ENCODE measurements at regions not wholly inside any gene's neighbourhood (a gene's known extent, or its start where the extent isn't known, plus 50 kb on each side); places are given as distances from the start of the nearest gene placed in this dataset.

GRCh38 chr5:112528928-112529327, 109.9 kb upstream of the EPB41L4A start:
- no peak overlapping the region for H3K4me3 ChIP-seq
- no peaks in the 10 kb centered on the region for H3K27me3 ChIP-seq
- 92 to 95% (median 94%) methylated on average over 5 of the region's 5 CpGs for WGBS, 4 donors
- ATAC-seq (no peak), DNase-seq (no peak)
- H3K9me3 ChIP-seq = no peaks in the 10 kb centered on the region
- TF ChIP-seq, protein P1, sequence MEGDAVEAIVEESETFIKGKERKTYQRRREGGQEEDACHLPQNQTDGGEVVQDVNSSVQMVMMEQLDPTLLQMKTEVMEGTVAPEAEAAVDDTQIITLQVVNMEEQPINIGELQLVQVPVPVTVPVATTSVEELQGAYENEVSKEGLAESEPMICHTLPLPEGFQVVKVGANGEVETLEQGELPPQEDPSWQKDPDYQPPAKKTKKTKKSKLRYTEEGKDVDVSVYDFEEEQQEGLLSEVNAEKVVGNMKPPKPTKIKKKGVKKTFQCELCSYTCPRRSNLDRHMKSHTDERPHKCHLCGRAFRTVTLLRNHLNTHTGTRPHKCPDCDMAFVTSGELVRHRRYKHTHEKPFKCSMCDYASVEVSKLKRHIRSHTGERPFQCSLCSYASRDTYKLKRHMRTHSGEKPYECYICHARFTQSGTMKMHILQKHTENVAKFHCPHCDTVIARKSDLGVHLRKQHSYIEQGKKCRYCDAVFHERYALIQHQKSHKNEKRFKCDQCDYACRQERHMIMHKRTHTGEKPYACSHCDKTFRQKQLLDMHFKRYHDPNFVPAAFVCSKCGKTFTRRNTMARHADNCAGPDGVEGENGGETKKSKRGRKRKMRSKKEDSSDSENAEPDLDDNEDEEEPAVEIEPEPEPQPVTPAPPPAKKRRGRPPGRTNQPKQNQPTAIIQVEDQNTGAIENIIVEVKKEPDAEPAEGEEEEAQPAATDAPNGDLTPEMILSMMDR (IDR thresholded peaks at IDR 0.05) = no peak
- no peak for TF ChIP-seq POLR2A (IDR thresholded peaks at IDR 0.05)
- H3K27ac ChIP-seq = no peak overlapping the region
- no peaks in the 10 kb centered on the region for H3K36me3 ChIP-seq
- no peaks in the 10 kb centered on the region for H3K4me1 ChIP-seq
- intact Hi-C loops (cut with DNase I) = loop anchor here in 3 of 10 donors (5.0 to 10.0 kb wide), 3 partner anchors 324 to 354 kb away; no protein-coding TSS in a partner anchor

GRCh38 chr5:112529525-112529924, 110.4 kb upstream of the EPB41L4A start:
- no peak for TF ChIP-seq POLR2A (IDR thresholded peaks at IDR 0.05)
- TF ChIP-seq, protein P1 (IDR thresholded peaks at IDR 0.05) = peak in 10 of 12 donors; percentile 17 to 58 (median 40)
- ATAC-seq = no peak
- intact Hi-C loops (cut with DNase I) = loop anchor here in 3 of 10 donors (5.0 to 10.0 kb wide), 3 partner anchors 325 to 355 kb away; no protein-coding TSS in a partner anchor
- no peak for DNase-seq
- H3K27me3 ChIP-seq = no peaks in the 10 kb centered on the region
- no peaks in the 10 kb centered on the region for H3K9me3 ChIP-seq
- no peaks in the 10 kb centered on the region for H3K36me3 ChIP-seq
- WGBS, 4 donors = 38 to 51% (median 45%) methylated on average over 5 of the region's 5 CpGs
- no peaks in the 10 kb centered on the region for H3K4me1 ChIP-seq
- no peak overlapping the region for H3K4me3 ChIP-seq
- no peak overlapping the region for H3K27ac ChIP-seq

- Histone ChIP-seq H3K4me3 (no peak overlapping the region), H3K4me1 (no peaks in the 10 kb centered on the region), H3K36me3 (no peaks in the 10 kb centered on the region), H3K27me3 (no peaks in the 10 kb centered on the region), H3K9me3 (no peaks in the 10 kb centered on the region), H3K27ac (no peak overlapping the region)
- no peak for ATAC-seq
- 79 to 85% (median 83%) methylated on average over 5 of the region's 5 CpGs for WGBS, 4 donors
- TF ChIP-seq POLR2A (IDR thresholded peaks at IDR 0.05) = no peak
- TF ChIP-seq, protein P1 (IDR thresholded peaks at IDR 0.05) = no peak
- intact Hi-C loops (cut with DNase I) = loop anchor here in 2 of 10 donors (10.0 kb wide), 2 partner anchors 348 to 358 kb away; no protein-coding TSS in a partner anchor
- no peak for DNase-seq
Observed at GRCh38 chr5:112532654-112533360, 113.7 kb upstream of the EPB41L4A start.

DNA sequence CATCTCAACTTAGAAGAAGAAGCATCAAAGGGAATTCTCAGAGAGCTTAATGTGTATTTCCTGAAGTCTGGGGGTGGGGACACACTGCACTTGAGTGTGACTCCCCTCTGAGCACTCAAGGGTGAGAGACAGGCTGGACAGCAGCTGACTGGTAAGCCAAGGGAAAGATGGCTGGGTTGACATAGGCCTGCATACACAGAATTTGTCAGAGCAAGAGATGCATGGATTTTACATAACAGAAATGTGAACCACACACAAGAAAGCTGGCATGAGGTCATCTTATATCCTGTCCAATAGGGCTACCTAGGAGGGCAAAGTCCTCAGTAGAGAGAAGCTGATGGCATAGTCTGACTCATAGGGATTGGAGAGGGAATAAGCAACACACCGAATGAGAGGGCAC, 114.3 kb upstream of the EPB41L4A start:
- Histone ChIP-seq H3K4me3 (no peak overlapping the region), H3K27ac (no peak overlapping the region), H3K9me3 (no peaks in the 10 kb centered on the region), H3K36me3 (no peaks in the 10 kb centered on the region), H3K27me3 (no peaks in the 10 kb centered on the region), H3K4me1 (no peaks in the 10 kb centered on the region)
- no peak for DNase-seq
- 40 to 75% (median 60%) methylated on average over 1 of the region's 1 CpG for WGBS, 4 donors
- no peak for TF ChIP-seq POLR2A (IDR thresholded peaks at IDR 0.05)
- TF ChIP-seq, protein P1 (IDR thresholded peaks at IDR 0.05) = no peak
- no peak for ATAC-seq
- intact Hi-C loops (cut with DNase I) = loop anchor here in 2 of 10 donors (10.0 kb wide), 2 partner anchors 349 to 359 kb away; no protein-coding TSS in a partner anchor

Measured in heart left ventricle (tissue), 16 donors.